GM23338 (cell line): ENCODE measurements at regions not wholly inside any gene's neighbourhood (a gene's known extent, or its start where the extent isn't known, plus 50 kb on each side); places are given as distances from the start of the nearest gene placed in this dataset.

Experiments used
- ATAC-seq: fragments of 200-7000 bp; cut with Tn5 transposase; 3 replicates; pipeline ENCODE4 v1.9.1; 2020
- DNase-seq: peaks from one replicate; pipeline ENCODE4 v3.0.0-alpha.2; 2015; ENCODE audit warnings: low spot score
- H2AFZ ChIP-seq: fragments of 200-600 bp; sonication (generic); 2 replicates; pipeline ENCODE4 v1.8.0; 2016; ENCODE audit warnings: antibody characterized with exemption, mild to moderate bottlenecking, moderate library complexity
- H3F3A ChIP-seq: fragments of 200-600 bp; sonication (generic); replicated peaks from 2 replicates; pipeline ENCODE4 v1.8.0; 2017; ENCODE audit warnings: antibody characterized with exemption, mixed run types, low read depth
- H3K27ac ChIP-seq: fragments of 200-600 bp; sonication (generic); 2 replicates; pipeline ENCODE4 v1.6.1; 2016; ENCODE audit warnings: low read depth
- H3K27me3 ChIP-seq: fragments of 200-600 bp; sonication (generic); 2 replicates; pipeline ENCODE4 v1.8.0; 2016; ENCODE audit warnings: mild to moderate bottlenecking, mixed run types, moderate library complexity; ENCODE audit not compliant: insufficient read depth
- H3K36me3 ChIP-seq: fragments of 200-600 bp; sonication (generic); 2 replicates; pipeline ENCODE4 v1.8.0; 2016; ENCODE audit warnings: mild to moderate bottlenecking; ENCODE audit not compliant: insufficient read depth
- H3K4me1 ChIP-seq: fragments of 200-600 bp; sonication (generic); 2 replicates; pipeline ENCODE4 v1.8.0; 2016; ENCODE audit warnings: mild to moderate bottlenecking, moderate library complexity; ENCODE audit not compliant: insufficient read depth
- H3K4me2 ChIP-seq: fragments of 200-600 bp; sonication (generic); 2 replicates; pipeline ENCODE4 v1.7.1; 2017; ENCODE audit warnings: mixed run types
- H3K4me3 ChIP-seq: fragments of 200-600 bp; sonication (generic); 2 replicates; pipeline ENCODE4 v1.6.1; 2016; ENCODE audit warnings: mixed run types
- H3K79me2 ChIP-seq: fragments of 200-600 bp; sonication (generic); replicated peaks from 2 replicates; pipeline ENCODE4 v1.8.0; 2017; ENCODE audit warnings: mild to moderate bottlenecking; ENCODE audit not compliant: insufficient read depth
- H3K9me2 ChIP-seq: fragments of 200-600 bp; sonication (generic); 2 replicates; pipeline ENCODE4 v1.8.0; 2017; ENCODE audit not compliant: insufficient read depth
- H4K20me1 ChIP-seq: fragments of 200-600 bp; sonication (generic); replicated peaks from 2 replicates; pipeline ENCODE4 v1.8.0; 2017; ENCODE audit warnings: mild to moderate bottlenecking; ENCODE audit not compliant: insufficient read depth
- H3K27ac Mint-ChIP-seq: 2 replicates; pipeline ENCODE4 v1.8.0; 2020; ENCODE audit warnings: inconsistent platforms, mild to moderate bottlenecking, moderate library complexity, mixed read lengths
- H3K27me3 Mint-ChIP-seq: 3 replicates; pipeline ENCODE4 v1.8.0; 2022; ENCODE audit warnings: low read depth, mild to moderate bottlenecking, moderate library complexity, mixed read lengths, inconsistent platforms; ENCODE audit not compliant: insufficient read depth, poor library complexity
- H3K36me3 Mint-ChIP-seq: 3 replicates; pipeline ENCODE4 v1.8.0; 2021; ENCODE audit warnings: low read depth, mild to moderate bottlenecking, inconsistent platforms, moderate library complexity, mixed read lengths
- H3K4me1 Mint-ChIP-seq: 3 replicates; pipeline ENCODE4 v1.8.0; 2020; ENCODE audit warnings: mild to moderate bottlenecking, inconsistent platforms, mixed read lengths
- H3K4me3 Mint-ChIP-seq: 3 replicates; pipeline ENCODE4 v1.8.0; 2021; ENCODE audit warnings: moderate library complexity, mild to moderate bottlenecking, inconsistent platforms, mixed read lengths
- H3K9me3 Mint-ChIP-seq: 3 replicates; pipeline ENCODE4 v1.8.0; 2020; ENCODE audit warnings: moderate library complexity, mild to moderate bottlenecking, inconsistent platforms, mixed read lengths
- EZH2phosphoT487 ChIP-seq: fragments of 200-600 bp; sonication (generic); IDR thresholded peaks from one replicate; pipeline ENCODE4 v1.8.1; 2018; ENCODE audit warnings: antibody characterized with exemption; ENCODE audit not compliant: unreplicated experiment
- JUNB ChIP-seq: IDR thresholded peaks from one replicate; pipeline ENCODE4 v1.6.1; 2016; ENCODE audit warnings: antibody characterized with exemption; ENCODE audit not compliant: unreplicated experiment
- NANOG ChIP-seq: IDR thresholded peaks from 2 replicates; pipeline ENCODE4 v1.6.1; 2016; ENCODE audit warnings: antibody characterized with exemption, borderline replicate concordance
- POLR2AphosphoS5 ChIP-seq: IDR thresholded peaks from 2 replicates; pipeline ENCODE4 v1.6.1; 2016; ENCODE audit warnings: antibody characterized with exemption, low read depth
- STAT1 ChIP-seq: IDR thresholded peaks from one replicate; pipeline ENCODE4 v1.6.1; 2016; ENCODE audit warnings: antibody characterized with exemption; ENCODE audit not compliant: unreplicated experiment
- ZNF114 ChIP-seq: fragments of 250-450 bp; sonication (Bioruptor Pico); IDR thresholded peaks from 2 replicates; pipeline ENCODE4 v1.5.0; 2020; ENCODE audit warnings: mild to moderate bottlenecking, moderate library complexity
- ZNF462 ChIP-seq: fragments of 250-450 bp; sonication (Bioruptor Pico); IDR thresholded peaks from 2 replicates; pipeline ENCODE4 v1.5.0; 2020; ENCODE audit warnings: mild to moderate bottlenecking, moderate library complexity

- no peak for TF ChIP-seq ZNF462 (CRISPR knock-in tag)
Measured at GRCh38 chr2:56647997-56648396, 464.2 kb downstream of the CCDC85A start (continued).

- no peaks in the 10 kb centered on the region for H3K79me2 ChIP-seq
- H3K36me3 Mint-ChIP-seq = no peaks in the 10 kb centered on the region
- no peaks in the 10 kb centered on the region for H3F3A ChIP-seq
- no peak for TF ChIP-seq EZH2phosphoT487
- no peak for TF ChIP-seq POLR2AphosphoS5
- TF ChIP-seq JUNB = no peak
- no peak for TF ChIP-seq NANOG
- H3K4me3 ChIP-seq = no peak overlapping the region
- H3K27ac ChIP-seq = no peak overlapping the region
- H3K36me3 ChIP-seq = no peaks in the 10 kb centered on the region
- H4K20me1 ChIP-seq = no peaks in the 10 kb centered on the region
- no peak for ATAC-seq
- H3K4me3 Mint-ChIP-seq = no peak overlapping the region
- no peak overlapping the region for H2AFZ ChIP-seq
- H3K9me2 ChIP-seq = no peaks in the 10 kb centered on the region
- H3K4me2 ChIP-seq = no peak overlapping the region
- no peaks in the 10 kb centered on the region for H3K9me3 Mint-ChIP-seq
- H3K4me1 Mint-ChIP-seq = no peaks in the 10 kb centered on the region
- H3K27me3 ChIP-seq = no peaks in the 10 kb centered on the region
- H3K27ac Mint-ChIP-seq = no peak overlapping the region
- DNase-seq = no peak
- no peaks in the 10 kb centered on the region for H3K27me3 Mint-ChIP-seq
- H3K4me1 ChIP-seq = no peaks in the 10 kb centered on the region
Measured at GRCh38 chr2:56648802-56649201, 465.0 kb downstream of the CCDC85A start.

- DNase-seq = no peak
- no peaks in the 10 kb centered on the region for H3F3A ChIP-seq
- Mint-ChIP-seq H3K36me3 (no peaks in the 10 kb centered on the region), H3K27me3 (no peaks in the 10 kb centered on the region), H3K27ac (no peak overlapping the region), H3K4me3 (no peak overlapping the region), H3K9me3 (no peaks in the 10 kb centered on the region; the same call in 2 of the 3 replicates), H3K4me1 (no peaks in the 10 kb centered on the region)
- no peaks in the 10 kb centered on the region for H3K9me2 ChIP-seq
- TF ChIP-seq STAT1 = no peak
- TF ChIP-seq EZH2phosphoT487 = no peak
- TF ChIP-seq ZNF114 (CRISPR knock-in tag) = no peak
- no peak for TF ChIP-seq NANOG
- no peaks in the 10 kb centered on the region for H3K79me2 ChIP-seq
- H4K20me1 ChIP-seq = no peaks in the 10 kb centered on the region
- no peak for ATAC-seq
- H3K4me1 ChIP-seq = no peaks in the 10 kb centered on the region
- H3K27me3 ChIP-seq = no peaks in the 10 kb centered on the region
- no peaks in the 10 kb centered on the region for H3K36me3 ChIP-seq
- H3K27ac ChIP-seq = no peak overlapping the region
- no peak overlapping the region for H2AFZ ChIP-seq
- H3K4me3 ChIP-seq = no peak overlapping the region
- H3K4me2 ChIP-seq = no peak overlapping the region
Measured at GRCh38 chr2:56654936-56655335, 471.1 kb downstream of the CCDC85A start.
